GM18511 (cell line): ENCODE measurements at regions not wholly inside any gene's neighbourhood (a gene's known extent, or its start where the extent isn't known, plus 50 kb on each side); places are given as distances from the start of the nearest gene placed in this dataset.
"Not testable (repeated sequence)": the region's sequence is repeated elsewhere in the genome, so short reads cannot be mapped to it uniquely, and the experiment has no call there.

ENCODE experiments used
- ATAC-seq: cut with Tn5 transposase; IDR thresholded peaks from one replicate; pipeline ENCODE4 v1.9.1; 2021; ENCODE audit warnings: mild to moderate bottlenecking, moderate library complexity; ENCODE audit not compliant: unreplicated experiment

- ATAC-seq, result no peak
Observed at GRCh38 chr2:203629699-203630098, 76.7 kb upstream of the CD28 start.

GRCh38 chr2:203631068-203631757 lies 75.2 kb upstream of the CD28 start:
- ATAC-seq, result no peak

DNA sequence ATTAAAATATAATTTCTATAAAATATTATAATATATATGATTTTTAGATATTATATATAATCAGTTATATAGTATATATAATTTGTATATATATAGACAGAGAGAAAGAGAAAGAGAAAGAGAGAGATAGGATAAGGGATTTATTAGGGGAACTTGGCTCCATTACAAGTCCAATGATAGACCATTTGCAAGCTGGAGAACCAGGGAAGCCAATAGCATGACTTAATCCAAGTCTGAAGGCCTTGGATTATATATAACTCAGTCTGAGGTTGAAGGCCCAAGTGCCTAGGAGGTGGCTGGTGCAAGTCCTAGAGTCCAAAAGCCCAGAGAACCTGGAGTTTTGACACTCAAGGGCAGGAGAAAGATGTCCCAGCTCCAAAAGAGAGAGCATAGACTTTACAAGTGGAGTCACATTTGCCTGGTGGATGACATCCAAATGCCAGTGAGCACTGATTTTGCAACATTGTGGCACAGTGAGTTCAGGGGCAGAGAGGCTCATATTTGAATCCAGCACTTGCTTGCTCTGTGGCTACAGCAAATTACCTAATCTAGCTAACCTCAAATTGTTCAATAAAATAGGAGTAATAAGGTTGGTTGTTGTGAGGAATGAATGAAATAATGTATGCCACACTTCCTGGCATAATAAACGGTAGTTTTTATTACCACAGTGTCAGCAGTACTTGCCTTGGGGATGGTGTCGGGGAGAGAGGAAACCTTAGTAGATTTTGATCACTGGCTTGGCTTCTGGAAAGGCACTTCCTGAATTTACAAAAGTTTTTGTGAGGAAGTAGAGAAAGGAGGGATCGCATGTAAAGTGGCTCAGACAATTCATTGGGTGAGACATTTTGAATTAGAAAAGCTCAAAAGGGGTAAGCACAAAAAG lies 69.6 kb upstream of the CD28 start:
- no peak for ATAC-seq

GRCh38 chr2:203637471-203638167 lies 68.8 kb upstream of the CD28 start:
- no peak for ATAC-seq

- not testable (repeated sequence) for ATAC-seq
Observed at GRCh38 chr2:203641865-203642264, 64.6 kb upstream of the CD28 start.

GRCh38 chr2:203642841-203643240 lies 63.6 kb upstream of the CD28 start:
- not testable (repeated sequence) for ATAC-seq

GRCh38 chr2:203645831-203646230 lies 60.6 kb upstream of the CD28 start:
- no peak for ATAC-seq

DNA sequence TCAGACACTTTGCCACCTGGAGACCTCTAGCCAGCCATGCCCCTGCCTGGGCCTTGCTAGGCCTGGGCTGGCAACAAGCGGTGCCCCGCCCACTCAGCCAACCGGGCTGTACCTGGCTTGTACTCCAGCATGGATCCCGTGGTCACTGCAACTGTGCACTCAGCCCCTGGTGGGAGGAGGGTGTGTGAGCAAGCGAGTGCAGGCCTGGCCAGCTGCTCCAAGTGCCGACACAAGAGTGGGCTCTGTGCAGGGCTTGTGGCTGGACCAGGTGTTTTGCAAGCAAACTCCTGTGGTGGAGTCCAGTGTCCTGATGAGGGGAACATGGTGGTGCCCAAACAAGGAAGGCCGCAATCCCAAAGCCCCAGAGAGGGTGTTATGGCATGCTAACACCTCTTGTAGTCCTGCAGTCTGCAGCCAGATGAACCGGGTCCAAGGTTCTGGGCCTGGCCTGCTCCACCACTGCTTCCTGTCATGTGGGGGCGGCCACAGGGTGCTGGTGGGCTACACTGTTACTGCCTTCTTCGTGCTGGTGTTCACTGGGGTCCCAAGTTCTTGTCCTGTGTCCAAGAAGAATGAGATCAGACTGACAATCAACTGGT lies 60.1 kb upstream of the CD28 start:
- ATAC-seq, result no peak

DNA sequence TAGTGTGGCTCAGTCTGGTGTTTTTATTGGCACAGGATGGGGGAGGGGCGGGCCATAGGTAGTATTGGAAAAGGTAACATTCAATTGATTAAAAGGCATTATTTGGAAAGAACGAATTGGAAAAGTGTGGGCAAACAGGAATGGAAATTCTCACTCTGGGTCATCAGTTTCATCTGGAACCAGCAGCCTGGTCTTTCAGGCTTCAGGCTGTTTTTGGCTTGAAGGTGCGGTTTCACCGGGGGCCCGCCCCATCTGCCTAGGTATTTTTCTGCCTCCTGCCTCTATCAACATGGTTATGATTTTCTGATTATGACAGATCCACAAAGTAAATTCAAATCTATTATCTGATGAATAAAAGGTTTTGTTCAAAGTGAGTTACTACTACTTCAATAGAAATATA lies 59.5 kb upstream of the CD28 start:
- no peak for ATAC-seq

GRCh38 chr2:203647579-203647978 lies 58.9 kb upstream of the CD28 start:
- ATAC-seq, result no peak

DNA sequence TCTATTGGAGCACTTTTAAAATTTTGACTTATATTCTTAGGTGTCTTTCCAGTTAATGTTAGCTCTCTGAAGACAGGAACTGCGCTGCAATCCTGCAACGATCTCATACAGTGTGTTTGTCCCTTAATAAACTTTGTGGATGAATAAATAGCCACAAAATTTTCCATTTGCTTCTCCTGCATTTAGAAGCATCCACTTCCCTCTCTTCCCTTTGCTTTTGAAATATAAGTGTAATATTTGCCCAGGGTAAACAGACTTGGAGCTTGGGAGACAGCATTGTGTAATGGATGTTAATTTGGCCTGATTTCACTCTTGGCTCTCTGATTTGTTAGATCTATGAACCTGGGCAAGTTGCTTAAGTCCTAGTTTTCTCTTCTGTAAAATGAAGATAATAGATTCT lies 58.2 kb upstream of the CD28 start:
- ATAC-seq, result no peak

- ATAC-seq, result no peak
Observed at GRCh38 chr2:203649176-203649814, 57.1 kb upstream of the CD28 start.

- ATAC-seq, result no peak
Observed at GRCh38 chr2:203650860-203651613, 55.4 kb upstream of the CD28 start.

- ATAC-seq, result no peak
Observed at GRCh38 chr2:203651621-203652020, 54.8 kb upstream of the CD28 start.

GRCh38 chr2:203654826-203655225 lies 51.6 kb upstream of the CD28 start:
- ATAC-seq, result no peak

GRCh38 chr2:203656522-203657287 lies 49.7 kb upstream of the CD28 start:
- ATAC-seq, result no peak
